K562 (cell line): ENCODE measurements at regions not wholly inside any gene's neighbourhood (a gene's known extent, or its start where the extent isn't known, plus 50 kb on each side); places are given as distances from the start of the nearest gene placed in this dataset.

Experiments used
- ATAC-seq: fragments of 200-7000 bp; cut with Tn5 transposase; 3 replicates; pipeline ENCODE4 v1.9.1; 2020; ENCODE audit warnings: moderate library complexity
- BruUV-seq: library from RNA; stranded (reverse); fragments of 400-500 nt; replicated peaks from 2 replicates; lab custom pipeline; 2021; lab: Mats Ljungman, UMichigan
- CTCF ChIA-PET: fragments of 300-600 bp; formaldehyde crosslinking; extraction: SDS; loops from one replicate; lab custom pipeline; 2021; ENCODE audit warnings: low intra/inter-chr PET ratio; lab: Yijun Ruan, JAX
- POLR2A ChIA-PET: fragments of 300-600, 350-650 bp; sonication (Branson Sonifier 250); formaldehyde crosslinking; extraction: SDS; loops from one replicate; lab custom pipeline; 2021; ENCODE audit warnings: antibody characterized with exemption, inconsistent platforms; lab: Yijun Ruan, JAX
- DNase-seq, 4 experiments: peaks; one replicate each; pipeline versions ENCODE4 v3.0.0 to v3.0.0-alpha.2; 2011 to 2018; ENCODE audit warnings: low spot score in 3 of 4, mixed read lengths in 3 of 4; ENCODE audit errors: extremely low read depth in 1 of 4
- FAIRE-seq: peaks from 2 replicates; lab custom pipeline; 2011; peaks lifted over from hg19 to GRCh38; lab: Jason Lieb, UNC
- H2AFZ ChIP-seq: 2 replicates; pipeline ENCODE4 v1.6.0; 2011; ENCODE audit warnings: low read depth, low read length, control low read depth, inconsistent platforms
- H3K27ac ChIP-seq: fragments of 200-600 bp; 3 replicates; pipeline ENCODE4 v1.8.0; 2011; ENCODE audit warnings: low read depth, mild to moderate bottlenecking, control low read depth, inconsistent platforms, low read length, moderate library complexity, mixed read lengths; ENCODE audit errors: extremely low read depth
- H3K27me3 ChIP-seq, 2 experiments: fragments of 300-600 bp in 1 of 2; 2 replicates in 1 of 2; 3 replicates in 1 of 2; pipeline versions ENCODE4 v1.6.0 to v1.8.0; 2011; ENCODE audit warnings: inconsistent platforms in 2 of 2, low read length in 2 of 2, mild to moderate bottlenecking in 1 of 2, mixed read lengths in 1 of 2, moderate library complexity in 1 of 2; ENCODE audit not compliant: control insufficient read depth in 2 of 2, insufficient read depth in 2 of 2
- H3K36me3 ChIP-seq: fragments of 300-600 bp; 3 replicates; pipeline ENCODE4 v1.8.0; 2011; ENCODE audit warnings: mild to moderate bottlenecking, low read length, inconsistent platforms; ENCODE audit not compliant: control insufficient read depth, insufficient read depth
- H3K4me1 ChIP-seq, 2 experiments: fragments of 200-600 bp in 1 of 2; replicated peaks in 1 of 2; 2 replicates in 1 of 2; 3 replicates in 1 of 2; pipeline versions ENCODE4 v1.5.1 to v1.8.0; 2011; ENCODE audit warnings: inconsistent platforms in 2 of 2, low read length in 2 of 2, mild to moderate bottlenecking in 1 of 2, mixed read lengths in 1 of 2, moderate library complexity in 1 of 2; ENCODE audit not compliant: control insufficient read depth in 2 of 2, insufficient read depth in 2 of 2
- H3K4me2 ChIP-seq: 2 replicates; pipeline ENCODE4 v1.6.1; 2011; ENCODE audit warnings: low read length, control low read depth, inconsistent platforms, mixed read lengths; ENCODE audit not compliant: insufficient read depth
- H3K4me3 ChIP-seq: fragments of 200-600 bp; sonication (generic), shearing (Covaris generic); 2 replicates; pipeline ENCODE4 v1.5.1; 2016; ENCODE audit warnings: control low read depth, inconsistent platforms
- H3K79me2 ChIP-seq: fragments of 200-600 bp; 3 replicates; pipeline ENCODE4 v1.8.0; 2011; ENCODE audit warnings: low read length, inconsistent platforms; ENCODE audit not compliant: control insufficient read depth, insufficient read depth
- H3K9ac ChIP-seq, 2 experiments: 2 replicates each; pipeline versions ENCODE4 v1.6.0 to v1.6.1; 2011; ENCODE audit warnings: low read depth in 2 of 2, low read length in 2 of 2, control low read depth in 1 of 2, inconsistent platforms in 1 of 2, mild to moderate bottlenecking in 1 of 2, mixed read lengths in 1 of 2; ENCODE audit not compliant: insufficient read depth in 1 of 2
- H3K9me1 ChIP-seq: one replicate; pipeline ENCODE4 v1.6.0; 2011; ENCODE audit warnings: inconsistent platforms, mild to moderate bottlenecking, low read length, moderate library complexity; ENCODE audit not compliant: control insufficient read depth, insufficient read depth
- H3K9me3 ChIP-seq: replicated peaks from 2 replicates; pipeline ENCODE4 v1.5.1; 2011; ENCODE audit warnings: low read depth, low read length, inconsistent platforms; ENCODE audit not compliant: control insufficient read depth, insufficient read depth
- H4K20me1 ChIP-seq: replicated peaks from 2 replicates; pipeline ENCODE4 v1.6.1; 2011; ENCODE audit warnings: low read length, inconsistent platforms, mixed read lengths; ENCODE audit not compliant: control insufficient read depth, insufficient read depth
- CREB3L1 ChIP-seq: fragments of 450-650 bp; IDR thresholded peaks from 2 replicates; pipeline ENCODE4 v1.6.1; 2014; ENCODE audit warnings: low read depth, mild to moderate bottlenecking, moderate library complexity, borderline replicate concordance
- FOXJ3 ChIP-seq: sonication (generic); formaldehyde crosslinking; IDR thresholded peaks from 2 replicates; pipeline ENCODE4 v1.4.0; 2020; ENCODE audit warnings: mild to moderate bottlenecking, missing genetic modification reagents
- KLF6 ChIP-seq: fragments of 250-450 bp; sonication (Bioruptor Pico); IDR thresholded peaks from 2 replicates; pipeline ENCODE4 v1.4.0; 2020; ENCODE audit warnings: mild to moderate bottlenecking, moderate library complexity, borderline replicate concordance
- TCF7L2 ChIP-seq: fragments of 150-350 bp; IDR thresholded peaks from 2 replicates; pipeline ENCODE4 v1.6.1; 2016; ENCODE audit warnings: low read depth, mild to moderate bottlenecking, low read length, moderate library complexity
- ZNF551 ChIP-seq: fragments of 250-450 bp; sonication (Bioruptor Pico); IDR thresholded peaks from 2 replicates; pipeline ENCODE4 v1.5.0; 2021; ENCODE audit warnings: mild to moderate bottlenecking, moderate library complexity
- WGBS: fragments of 100-300 bp; shearing (Covaris generic); methylation state at CpG from one replicate; pipeline ENCODE4 v1.1.6; 2016; ENCODE audit warnings: low coverage, mixed read lengths; ENCODE audit not compliant: insufficient coverage; ENCODE audit errors: missing lambda C conversion rate; 5-methylcytosine and 5-hydroxymethylcytosine counted together
- in situ Hi-C: fragments of 300-500 bp; cut with MboI; formaldehyde crosslinking; loops from 4 replicates; pipeline ENCODE4 v1.15.0; 2018; ENCODE audit warnings: inconsistent platforms, mixed read lengths
- intact Hi-C: fragments of 100-400 bp; cut with micrococcal nuclease; formaldehyde crosslinking; loops from 2 replicates; pipeline ENCODE4 v1.14.2; 2022

DNA sequence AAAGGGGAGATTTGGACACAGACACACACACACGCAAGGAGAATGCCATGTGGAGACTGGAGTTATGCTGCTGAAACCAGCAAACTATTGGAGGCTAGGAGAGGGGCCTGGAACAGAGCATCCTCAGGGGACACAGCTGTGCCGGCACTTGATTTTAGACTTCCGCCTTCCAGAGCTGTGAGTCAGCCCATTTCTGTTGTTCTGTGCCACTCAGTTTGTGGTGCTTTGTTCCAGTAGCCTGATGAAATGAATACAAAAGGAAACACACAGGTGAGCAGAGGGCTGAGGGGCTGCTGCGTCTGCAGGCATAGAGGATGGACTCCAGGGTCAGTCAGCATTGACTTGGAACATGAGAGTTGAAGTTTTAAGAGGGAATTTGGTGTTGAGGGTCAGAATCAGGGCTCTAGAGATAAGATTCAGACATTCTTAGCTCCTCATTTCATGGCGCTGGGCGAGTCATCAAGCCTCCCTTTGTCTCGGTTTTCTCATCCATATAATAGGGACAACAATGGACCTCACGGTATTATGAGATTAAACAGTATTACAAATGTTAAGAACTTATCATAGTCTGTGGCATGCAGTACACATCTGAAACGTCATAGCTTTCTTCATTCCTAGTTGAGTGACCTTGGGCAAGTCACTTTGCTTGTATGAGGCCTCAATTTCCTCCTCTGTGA is 191.0 kb downstream of the MIAT start:
- H3K4me2 ChIP-seq, result no peak overlapping the region
- no peak for FAIRE-seq
- H3K27me3 ChIP-seq, result no peaks in the 10 kb centered on the region; a peak in 1 of 5 replicates
- H3K27ac ChIP-seq, result no peak overlapping the region
- ChIA-PET CTCF (no interaction called here), POLR2A (no interaction called here)
- no peaks in the 10 kb centered on the region for H4K20me1 ChIP-seq
- H3K79me2 ChIP-seq, result no peaks in the 10 kb centered on the region
- no TSS peak for BruUV-seq
- intact Hi-C loops, result no loop called here
- no peaks in the 10 kb centered on the region for H3K4me1 ChIP-seq
- no peak overlapping the region for H3K9ac ChIP-seq
- no peaks in the 10 kb centered on the region for H3K9me1 ChIP-seq
- H3K4me3 ChIP-seq, result no peak overlapping the region
- in situ Hi-C loops, result no loop called here
- no peak overlapping the region for H2AFZ ChIP-seq
- H3K9me3 ChIP-seq, result no peaks in the 10 kb centered on the region
- TF ChIP-seq KLF6 (CRISPR knock-in tag) (no peak), ZNF551 (CRISPR knock-in tag) (no peak), CREB3L1 (no peak), TCF7L2 (no peak), FOXJ3 (no peak)
- ATAC-seq, result no peak
- no peaks in the 10 kb centered on the region for H3K36me3 ChIP-seq
- DNase-seq, result no peak
- WGBS, result 0% methylated on average over 8 of the region's 9 CpGs
